ENCODE measurements at regions not wholly inside any gene's neighbourhood (a gene's known extent, or its start where the extent isn't known, plus 50 kb on each side); places are given as distances from the start of the nearest gene placed in this dataset.
"Not testable (repeated sequence)": the region's sequence is repeated elsewhere in the genome, so short reads cannot be mapped to it uniquely, and the experiment has no call there.

DNA sequence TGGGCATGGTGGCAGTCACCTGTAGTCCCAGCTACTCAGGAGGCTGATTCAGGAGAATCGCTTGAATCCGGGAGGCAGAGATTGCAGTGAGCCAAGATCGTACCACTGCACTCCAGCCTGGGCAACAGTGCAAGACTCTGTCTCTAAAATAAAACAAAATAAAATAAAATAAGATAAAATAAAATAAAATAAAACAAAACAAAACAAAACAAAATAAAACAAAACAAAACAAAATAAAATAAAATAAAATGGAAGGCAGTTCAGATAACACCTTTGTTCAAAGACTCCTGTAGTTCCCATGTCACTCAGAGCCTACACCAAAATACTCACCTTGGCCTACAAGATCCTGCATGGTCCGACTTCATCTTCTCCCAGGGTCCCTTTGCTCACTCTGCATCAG lies 61.3 kb downstream of the SYF2 start:
- DNase-seq (ENCODE audit: low spot score) = not testable (repeated sequence)

DNA sequence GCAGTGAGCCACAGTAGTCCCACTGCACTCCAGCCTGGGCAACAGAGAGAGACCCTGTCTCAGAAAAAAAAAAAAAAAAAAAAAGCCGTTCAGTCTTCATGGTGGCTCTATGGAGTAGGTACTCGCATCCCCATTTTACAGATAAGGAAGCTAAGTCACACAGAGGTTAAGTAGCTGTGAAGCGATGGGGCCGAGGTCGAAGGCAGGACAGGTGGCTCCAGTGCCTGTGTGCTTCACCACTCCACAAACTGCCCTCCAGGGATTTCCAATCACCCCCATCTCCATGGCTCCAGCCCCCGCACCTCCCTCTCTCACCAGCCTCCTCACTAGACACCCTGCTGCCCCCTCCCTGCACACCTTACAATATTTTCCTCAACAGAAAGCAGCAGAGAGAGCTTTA lies 61.9 kb downstream of the SYF2 start:
- no peak for DNase-seq (ENCODE audit: low spot score)

DNA sequence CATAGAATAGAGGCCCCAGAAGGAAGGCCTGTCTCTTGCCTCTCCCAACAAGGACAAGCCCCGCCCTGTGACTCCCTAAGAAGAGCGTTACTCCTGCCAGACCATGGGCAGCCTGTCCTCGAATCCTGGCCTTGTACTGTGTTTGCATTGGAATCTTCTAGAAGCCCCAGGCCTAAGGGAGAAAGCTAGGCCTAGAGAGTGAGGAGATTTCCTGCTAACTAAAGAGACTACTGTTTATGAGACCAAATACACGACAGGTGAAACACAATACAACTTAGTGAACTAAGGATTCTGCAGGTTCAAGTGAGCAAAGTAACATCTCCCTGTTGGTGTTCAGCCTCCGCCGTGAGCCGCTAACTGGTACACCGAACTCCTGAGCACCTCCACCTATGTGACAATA lies 62.7 kb downstream of the SYF2 start:
- no peak for DNase-seq (ENCODE audit: low spot score)

DNA sequence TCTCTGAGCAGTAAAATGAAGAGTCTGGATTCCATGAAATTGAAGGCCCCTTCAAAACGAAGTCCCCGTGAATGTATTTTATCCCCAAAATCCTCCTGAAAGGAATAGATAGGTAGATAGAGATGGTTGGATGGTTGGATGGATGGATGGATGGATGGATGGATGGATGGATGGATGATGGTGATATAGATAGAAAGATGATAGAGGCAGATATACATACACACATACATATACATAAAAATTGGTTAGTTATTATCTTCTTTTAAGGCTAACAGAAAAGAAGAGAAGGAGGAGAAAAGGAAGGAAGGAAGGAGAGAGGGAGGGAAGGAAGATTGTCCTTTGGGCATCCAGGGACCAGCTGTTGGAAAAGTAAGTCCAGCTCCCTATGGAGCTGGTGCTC lies 63.1 kb downstream of the SYF2 start:
- DNase-seq (ENCODE audit: low spot score) = no peak

DNA sequence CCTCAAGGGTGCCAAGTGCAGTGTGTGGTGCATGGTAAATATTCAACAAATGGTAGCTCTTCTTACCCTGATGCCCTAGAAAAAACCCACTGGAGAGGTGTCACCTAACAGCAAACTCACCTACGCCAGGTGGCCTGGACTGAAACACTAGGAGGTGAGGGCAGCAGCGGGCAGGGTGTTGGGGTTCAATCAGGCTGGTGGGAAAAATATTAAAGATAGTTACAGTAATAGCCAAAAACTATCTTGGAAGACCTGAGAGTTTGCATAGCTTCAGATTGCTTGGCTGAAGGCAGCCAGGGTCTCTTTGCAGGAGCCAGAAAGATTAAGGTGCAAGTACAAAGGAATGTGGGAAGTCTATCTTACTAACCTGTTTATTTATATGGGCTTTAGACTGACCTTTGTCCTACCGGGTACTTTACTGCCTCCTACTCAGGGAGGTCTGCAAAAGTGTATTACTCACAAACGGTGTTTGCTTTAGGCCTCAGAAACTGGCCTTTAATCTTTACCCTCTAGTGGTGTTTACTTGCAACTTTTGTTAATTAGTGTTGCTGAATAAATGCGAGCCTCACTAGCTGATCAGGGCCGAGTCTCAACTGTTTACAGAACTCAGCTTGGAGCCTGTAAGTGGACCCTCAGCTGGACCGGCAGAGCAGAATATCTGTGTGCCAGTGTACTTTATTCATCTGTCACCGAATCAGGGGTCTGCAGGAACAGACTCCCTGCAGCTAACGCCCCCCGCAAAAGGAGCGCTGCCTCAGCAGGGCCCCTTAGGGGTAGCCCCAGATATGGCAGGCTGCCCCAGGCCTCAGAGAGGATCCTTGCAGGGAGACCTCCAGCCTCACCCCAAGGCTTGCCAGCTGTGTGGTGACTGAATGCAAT lies 63.9 kb downstream of the SYF2 start:
- DNase-seq (ENCODE audit: low spot score) = no peak

DNA sequence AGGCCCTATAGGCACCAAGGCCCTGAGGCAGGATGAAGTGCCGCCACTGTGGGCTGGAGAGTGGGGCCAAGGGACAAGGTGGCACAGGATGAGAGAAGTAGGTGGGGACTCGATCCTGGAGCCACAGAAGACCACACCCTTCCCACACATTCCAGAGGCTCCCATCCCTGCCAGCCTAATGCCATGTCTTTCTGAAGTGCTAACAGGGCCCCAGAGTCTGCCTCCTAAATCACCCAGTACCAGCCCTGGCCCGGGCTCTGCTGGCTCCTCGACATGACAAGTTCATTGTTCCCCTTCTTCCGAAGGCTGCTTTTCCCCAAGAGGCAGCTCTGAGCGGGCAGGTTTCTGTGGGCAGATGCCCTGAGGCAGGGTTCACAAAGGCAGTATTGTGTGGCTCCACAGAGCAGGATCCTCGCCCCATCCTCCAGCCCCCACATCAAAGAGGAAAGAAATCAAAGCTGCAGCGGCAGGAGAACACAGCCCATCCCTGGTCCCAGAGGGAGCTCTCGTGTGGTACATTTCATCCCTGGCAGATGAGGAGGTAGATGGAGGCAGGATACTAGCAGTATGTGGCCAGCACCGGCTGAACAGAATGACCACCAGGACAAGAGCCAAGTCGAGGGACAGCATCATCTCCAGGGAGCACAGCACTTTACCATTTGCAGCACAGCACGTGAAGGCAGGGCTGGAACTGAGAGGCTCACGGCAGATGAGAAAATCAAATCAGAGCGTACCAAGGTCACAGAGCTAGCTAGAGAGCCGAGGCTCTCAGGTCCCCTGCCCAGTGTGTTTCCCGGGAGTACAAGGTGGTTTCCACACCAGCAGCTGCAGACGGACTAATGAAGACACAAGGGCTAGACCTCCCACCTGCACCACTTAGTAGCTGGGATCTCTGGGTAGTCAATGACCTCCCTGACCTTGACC lies 64.8 kb downstream of the SYF2 start:
- no peak for DNase-seq (ENCODE audit: low spot score)

DNA sequence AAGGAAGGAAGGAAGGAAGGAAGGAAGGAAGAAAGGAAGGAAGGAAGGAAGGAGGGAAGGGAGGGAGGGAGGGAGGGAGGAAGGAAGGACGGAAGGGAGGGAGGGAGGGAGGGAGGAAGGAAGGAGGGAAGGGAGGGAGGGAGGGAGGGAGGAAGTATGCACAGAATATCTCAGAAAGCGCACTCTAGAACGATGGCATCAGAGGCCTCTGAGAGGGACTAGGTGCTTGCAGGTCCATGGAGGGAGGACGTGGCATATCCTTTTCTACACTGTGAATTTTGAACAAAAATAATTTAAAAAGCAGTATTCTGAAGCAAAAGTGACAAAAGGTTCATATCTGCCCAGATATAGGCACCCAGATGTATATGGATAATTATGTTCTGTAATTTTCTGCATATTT lies 65.5 kb downstream of the SYF2 start:
- DNase-seq (ENCODE audit: low spot score) = no peak

DNA sequence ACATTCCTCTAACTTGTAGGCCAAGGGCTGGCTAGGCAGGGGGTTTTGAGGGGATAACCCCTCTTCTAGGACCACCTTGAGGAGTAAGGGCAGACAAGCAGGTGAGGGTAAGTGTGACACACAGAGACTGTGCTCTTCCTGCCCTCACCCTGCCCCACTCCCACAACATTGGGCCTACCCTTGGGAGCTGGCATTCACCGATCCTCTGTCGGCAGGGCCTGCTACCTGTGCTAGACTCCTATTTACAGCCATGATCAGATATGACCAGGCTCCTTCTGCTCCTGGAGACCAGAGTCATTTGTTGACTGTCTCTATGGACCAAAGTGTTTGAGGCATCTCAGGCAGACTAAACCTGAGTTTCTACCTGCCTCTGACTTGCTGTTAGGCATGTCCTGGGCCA lies 68.3 kb downstream of the SYF2 start:
- no peak for DNase-seq (ENCODE audit: low spot score)

DNA sequence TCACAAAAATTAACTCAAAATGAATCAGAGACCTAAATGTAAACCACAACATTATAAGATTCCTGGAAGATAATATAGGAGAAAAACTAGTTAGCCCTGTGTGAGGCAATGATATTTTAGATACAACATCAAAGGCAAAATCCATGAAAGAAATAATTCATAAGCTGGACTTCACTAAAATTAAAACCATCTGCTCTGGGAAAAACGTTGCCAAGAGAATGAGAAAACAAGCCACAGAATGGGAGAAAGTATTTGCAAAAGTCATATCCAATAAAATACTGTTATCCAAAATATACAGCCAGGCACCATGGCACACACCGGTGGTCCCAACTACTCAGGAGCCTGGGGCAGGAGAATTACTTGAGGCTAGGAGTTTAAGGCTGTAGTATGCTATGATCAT lies 70.3 kb downstream of the SYF2 start:
- no peak for DNase-seq (ENCODE audit: low spot score)

DNA sequence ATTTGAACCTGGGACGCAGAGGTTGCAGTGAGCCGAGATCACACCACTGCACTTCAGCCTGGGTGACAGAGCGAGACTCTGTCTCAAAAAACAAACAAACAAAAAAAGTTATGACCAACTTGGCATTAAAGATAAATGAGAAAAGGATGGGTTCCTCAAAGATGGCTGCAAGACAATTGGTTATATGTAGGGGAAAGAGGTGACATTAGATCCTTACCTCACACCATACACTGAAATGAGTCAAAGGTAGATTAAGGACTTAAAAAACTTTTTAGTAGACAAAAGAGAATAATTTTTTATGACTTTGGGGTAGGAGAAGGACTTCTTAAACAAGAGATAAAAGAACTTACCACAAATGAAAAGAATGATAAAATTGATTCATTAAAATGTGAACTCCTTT lies 74.5 kb downstream of the SYF2 start:
- DNase-seq (ENCODE audit: low spot score) = no peak

DNA sequence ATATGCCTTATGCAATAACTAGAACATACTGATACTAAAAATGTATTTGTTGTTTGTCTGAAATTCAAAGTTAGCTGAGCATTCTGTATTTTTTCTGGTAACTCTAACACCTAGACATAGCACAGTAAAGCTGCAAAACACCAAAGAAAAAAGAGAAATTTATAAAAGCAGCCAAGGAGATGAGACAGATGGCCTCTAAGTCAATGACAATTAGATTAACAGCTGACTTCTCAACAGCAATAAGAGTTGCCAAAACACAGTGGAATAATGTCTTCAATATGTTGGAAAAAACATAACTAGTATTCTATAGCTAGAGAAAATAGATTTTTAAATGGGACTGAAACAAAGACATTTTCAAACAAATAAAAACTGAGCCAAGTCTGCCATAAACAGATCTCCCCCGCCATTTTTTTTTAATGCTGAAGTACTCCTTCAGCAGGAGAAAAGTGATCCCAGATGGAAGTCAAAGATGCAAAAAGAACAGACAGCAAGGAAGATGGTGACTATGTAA lies 81.3 kb downstream of the SYF2 start:
- DNase-seq (ENCODE audit: low spot score) = no peak

DNA sequence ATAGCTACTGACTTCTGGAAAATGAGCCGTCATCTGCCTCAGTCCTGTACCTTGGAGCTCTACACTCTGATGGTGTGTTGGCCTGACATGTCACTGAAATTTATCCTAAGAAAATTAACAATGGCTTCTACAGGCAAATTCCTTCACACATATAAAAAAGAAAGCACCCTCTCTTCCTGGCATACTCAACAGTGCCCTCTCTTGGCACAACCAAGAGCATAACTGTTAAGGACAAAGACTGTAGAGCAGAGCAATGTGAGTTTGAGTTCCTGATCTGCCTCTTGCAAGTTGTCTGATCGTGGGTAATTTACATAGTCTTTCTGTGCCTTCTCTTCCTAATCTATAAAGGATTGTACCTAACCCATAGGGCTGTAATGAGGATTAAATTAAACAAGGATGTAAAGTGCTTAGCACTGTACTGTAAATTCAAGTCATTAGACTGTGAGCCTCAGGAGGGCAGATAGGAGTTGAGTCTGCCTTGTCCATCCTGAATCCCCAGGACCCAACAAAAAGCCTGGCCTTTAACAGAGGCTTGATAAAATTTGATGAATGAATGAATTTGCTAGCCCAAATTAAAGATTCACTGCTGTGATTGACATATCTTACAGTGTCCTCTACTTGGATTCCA lies 83.5 kb downstream of the SYF2 start:
- peak; percentile 26 for DNase-seq (ENCODE audit: low spot score)

DNA sequence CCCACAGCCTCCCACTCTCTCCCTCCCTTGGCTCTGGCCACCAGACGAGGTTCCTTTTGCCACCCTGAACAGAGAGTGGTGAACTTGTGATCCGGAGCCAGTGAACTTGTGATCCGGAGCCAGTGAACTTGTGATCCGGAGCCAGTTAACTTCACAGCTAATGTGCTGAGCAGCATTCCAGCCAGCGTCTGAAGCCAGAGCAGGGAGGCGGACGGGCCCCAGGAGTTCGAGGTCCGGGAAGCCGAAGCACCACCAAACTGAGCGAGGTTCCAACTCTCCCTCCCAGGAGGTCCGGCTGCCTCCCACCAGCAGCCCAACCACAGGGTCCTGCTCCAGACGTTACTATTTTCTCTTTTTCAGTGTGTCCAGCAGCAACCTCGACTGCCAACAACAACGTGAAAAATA lies 85.8 kb downstream of the SYF2 start:
- DNase-seq (ENCODE audit: low spot score) = no peak

DNA sequence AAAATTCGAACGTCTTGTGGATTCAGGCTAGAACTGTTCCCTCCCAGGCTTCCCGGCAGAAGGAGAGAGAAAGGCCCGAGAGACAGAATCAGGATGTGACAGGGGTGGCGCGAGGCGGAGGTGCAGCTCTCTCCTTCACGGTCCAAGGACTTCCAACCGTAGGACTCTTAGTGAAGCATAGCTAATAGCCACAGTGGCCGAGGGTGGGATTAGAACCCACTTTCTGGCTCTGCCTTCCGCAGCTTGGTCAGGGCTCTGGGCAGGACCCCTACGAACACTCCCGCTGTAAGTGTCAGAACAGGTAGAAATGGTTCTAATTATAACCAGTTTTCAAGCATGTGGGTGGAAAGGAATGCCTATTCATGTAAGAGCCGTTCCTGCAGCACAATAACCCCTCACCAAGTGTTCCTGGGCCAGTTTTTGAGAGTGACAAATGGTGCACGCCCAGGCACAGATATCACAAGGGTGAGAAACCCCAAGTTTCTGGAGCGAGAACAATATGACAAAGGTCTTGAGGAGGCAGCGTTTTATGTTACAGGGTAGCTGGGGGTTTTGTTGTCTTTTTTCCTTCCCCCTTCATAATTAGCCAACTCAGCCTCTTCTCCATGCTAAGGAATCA lies 86.4 kb downstream of the SYF2 start:
- DNase-seq (ENCODE audit: low spot score) = no peak

DNA sequence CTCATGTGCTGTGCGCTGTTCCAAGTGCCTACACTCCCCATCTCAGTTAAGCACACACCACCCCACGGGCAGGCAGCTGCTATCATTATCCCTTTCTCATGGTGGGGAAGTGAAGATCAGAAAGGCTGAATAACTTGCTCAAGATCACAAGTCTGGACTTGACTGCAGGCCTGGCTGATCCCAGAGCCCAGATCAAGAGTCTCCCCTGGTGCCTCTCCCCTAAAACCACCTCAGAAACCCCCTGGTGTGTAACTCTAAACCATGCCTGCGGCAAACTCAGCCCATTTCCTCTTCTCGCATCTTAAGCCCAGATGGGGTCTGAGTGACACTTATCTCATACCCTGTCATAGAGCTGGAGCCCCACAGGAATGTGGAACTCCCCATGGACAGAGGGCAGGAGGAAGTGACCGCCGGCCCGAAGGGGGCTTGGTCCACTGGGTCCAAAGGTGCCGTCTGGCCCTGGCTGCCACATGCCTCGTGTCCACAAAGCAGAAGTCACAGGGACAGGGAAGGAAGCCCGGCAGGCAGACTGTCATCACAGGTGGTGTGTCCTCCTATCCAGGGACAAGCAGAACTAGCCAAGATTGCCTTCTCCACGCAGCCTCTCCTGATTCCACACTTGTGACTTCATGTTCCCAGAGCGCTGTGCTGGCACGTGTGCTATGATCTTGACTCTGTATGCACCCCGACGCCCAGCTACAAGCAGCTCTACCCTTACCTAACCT lies 92.1 kb downstream of the SYF2 start:
- DNase-seq (ENCODE audit: low spot score) = no peak

DNA sequence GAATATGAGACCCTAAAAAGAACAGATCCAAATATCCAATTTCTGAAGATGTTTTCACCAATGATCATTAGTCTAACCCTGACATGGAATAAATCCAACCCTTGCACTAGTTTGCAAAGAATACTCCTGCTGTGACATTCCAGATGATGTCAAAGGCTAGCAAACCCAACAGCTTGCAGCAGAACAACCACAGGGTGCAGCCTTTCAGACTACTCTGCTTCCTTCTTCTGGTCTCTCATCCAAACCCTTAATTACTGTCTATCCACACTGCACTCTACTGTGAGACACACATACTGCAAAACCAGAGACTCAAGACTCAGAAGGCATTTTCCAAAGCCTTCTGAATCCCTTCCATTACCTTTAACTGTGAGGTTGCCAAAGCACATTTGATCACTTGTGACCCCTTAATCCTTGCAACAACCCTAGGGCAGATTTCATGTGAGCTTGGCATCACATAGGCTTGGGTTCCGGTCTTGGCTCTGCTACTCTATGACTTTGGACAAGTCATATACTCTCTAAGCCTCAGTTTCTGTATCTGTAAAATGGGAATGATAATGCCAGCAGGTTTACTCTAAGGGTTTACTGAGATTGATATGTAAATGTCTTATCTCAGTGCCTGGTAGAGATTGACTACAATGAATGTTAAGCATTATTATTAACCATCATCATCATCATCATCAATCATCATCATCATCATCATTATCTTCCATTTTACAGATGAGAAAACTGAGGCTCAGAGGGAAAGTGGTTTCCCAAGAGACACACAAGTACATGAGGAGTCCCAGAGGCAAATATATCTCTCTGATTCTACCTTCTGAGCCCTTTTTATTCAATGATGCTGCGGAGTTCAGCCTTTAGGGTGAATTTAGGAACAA lies 94.5 kb downstream of the SYF2 start:
- DNase-seq (ENCODE audit: low spot score) = no peak

DNA sequence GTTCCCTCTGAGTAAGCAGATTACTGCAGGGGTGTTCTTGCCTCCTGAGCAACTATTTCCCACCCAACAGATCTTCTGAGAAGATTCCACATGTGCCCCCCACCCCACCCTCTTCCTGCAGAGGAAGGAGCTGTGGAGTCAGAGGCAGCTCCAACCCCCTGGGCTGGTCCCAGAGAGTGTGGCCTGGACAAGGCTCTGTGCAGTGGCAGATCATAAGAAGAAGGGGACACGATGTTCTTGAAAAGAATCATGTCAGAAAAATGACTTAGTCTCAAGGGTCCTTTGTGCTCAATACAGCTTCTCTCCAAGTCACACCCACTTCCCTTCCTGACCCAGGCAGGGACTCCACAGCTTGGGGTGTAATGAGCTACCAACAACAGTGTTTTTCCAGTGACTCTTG lies 95.2 kb downstream of the SYF2 start:
- no peak for DNase-seq (ENCODE audit: low spot score)

DNA sequence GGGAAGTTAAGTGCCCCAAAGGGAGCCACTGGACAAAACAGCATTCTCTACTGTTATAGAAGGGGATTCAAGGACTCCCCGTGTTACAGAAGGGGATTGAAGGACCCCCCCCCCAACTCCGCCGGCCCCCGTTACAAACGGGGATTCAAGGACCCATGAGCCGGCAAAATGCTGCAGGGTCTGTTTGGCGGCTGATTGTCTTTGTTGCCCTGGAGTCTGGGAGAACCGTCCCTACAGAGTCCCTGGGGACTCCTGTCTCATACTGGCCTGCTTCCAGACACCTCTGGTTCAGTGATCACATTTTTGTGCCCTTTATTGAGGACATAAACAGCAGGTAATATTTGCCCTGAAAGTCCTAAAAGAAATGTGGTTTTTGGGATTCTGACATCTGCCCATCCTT lies 96.4 kb downstream of the SYF2 start:
- no peak for DNase-seq (ENCODE audit: low spot score)

DNA sequence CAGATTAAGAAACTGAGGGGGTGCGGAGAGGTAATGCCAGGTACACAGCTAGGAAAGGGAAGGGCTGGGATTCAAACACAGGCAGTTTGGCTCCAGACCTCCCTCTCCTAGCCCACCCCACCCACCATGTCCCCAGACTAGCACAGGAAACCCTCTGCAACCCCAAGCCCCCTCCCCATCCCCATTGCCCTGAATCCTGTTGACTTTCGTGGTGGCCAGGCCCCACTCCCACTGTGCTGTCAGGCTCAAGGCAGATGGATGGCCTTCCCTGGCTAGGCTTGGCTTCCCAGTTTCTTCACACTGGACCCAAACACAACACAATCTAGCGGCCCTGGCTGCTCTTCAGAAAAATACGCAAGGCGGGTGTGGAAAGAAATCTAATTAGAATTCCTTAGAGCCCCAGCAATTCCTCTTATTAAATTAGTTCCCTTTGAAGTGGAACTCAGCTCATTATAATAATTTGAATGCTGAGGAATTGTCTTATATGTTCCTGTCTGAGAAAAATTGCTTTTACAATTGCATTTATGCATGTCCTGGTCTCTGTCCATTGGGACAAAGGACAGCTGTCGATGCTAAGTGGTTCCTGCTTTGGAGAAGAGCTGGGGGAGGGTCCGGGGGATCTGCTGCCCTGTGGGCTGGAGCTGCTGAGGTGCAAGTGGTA lies 97.4 kb downstream of the SYF2 start:
- DNase-seq (ENCODE audit: low spot score) = no peak

DNA sequence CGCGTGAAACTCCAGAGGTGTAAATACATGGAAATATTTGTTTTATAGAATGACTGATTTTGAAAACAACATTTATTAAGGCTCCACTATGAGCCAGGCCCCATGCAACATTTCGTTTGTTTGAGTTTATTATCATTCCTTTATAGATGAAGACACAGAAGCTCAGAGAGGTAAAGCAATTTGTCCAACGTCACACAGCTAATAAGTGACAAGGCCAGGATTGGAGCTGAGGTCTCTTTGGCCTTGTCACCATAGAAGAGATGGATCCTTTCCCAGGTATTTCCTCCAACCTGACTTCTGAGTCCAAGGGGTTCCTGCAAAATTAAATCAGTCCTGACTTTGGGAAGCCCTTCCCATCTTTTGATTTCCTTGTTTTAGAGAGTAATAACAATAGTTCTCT lies 98.0 kb downstream of the SYF2 start:
- DNase-seq (ENCODE audit: low spot score) = no peak

Measured in activated CD4-positive, alpha-beta T cell treated with anti-CD3 and anti-CD28 coated beads, Interleukin-2, Interleukin-4, amounts not matched to agents 100 ng/mL and 50 ng/mL, durations not matched to agents 16 hours and 8 hours (primary cell).